NCI-H2029 (cell line): ENCODE measurements at regions not wholly inside any gene's neighbourhood (a gene's known extent, or its start where the extent isn't known, plus 50 kb on each side); places are given as distances from the start of the nearest gene placed in this dataset.
"Not testable (repeated sequence)": the region's sequence is repeated elsewhere in the genome, so short reads cannot be mapped to it uniquely, and the experiment has no call there.

ENCODE experiments used
- DNase-seq: peaks from one replicate; lab custom pipeline; 2025; lab: John Stamatoyannopoulos, UW

DNA sequence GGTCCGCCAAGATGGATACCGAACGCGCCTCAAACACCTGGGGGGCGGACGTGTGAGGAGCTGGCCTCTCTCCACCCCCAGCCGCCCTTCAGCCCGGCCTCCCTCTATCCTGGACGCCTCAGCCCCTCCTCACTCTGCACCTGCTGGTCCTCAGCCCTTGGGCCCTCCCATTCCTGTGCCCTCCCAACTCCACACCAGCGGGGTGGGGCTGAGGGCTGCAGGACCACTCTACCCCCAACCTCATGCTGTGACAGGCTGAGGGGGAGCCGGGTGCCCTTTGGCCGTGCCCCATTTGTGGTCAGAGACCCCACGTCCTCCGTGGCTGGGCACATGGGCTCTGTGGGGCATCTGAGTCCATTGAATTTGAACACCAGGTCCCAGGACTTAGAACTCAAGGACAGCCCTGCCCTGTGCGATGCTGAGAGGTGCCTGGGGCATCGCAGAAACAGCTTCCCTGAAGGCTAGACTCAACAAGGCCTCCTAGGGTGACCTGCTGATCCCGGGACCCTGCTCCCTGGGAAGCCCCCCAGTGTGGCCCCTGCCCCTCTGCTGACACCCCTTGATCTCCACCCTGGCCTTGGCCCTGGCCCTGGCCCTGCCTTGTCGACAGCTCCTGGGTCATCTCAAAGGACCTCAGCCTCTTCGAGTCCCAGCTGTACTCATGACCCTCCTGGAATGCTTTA is 82.0 kb upstream of the SFSWAP start:
- no peak for DNase-seq

DNA sequence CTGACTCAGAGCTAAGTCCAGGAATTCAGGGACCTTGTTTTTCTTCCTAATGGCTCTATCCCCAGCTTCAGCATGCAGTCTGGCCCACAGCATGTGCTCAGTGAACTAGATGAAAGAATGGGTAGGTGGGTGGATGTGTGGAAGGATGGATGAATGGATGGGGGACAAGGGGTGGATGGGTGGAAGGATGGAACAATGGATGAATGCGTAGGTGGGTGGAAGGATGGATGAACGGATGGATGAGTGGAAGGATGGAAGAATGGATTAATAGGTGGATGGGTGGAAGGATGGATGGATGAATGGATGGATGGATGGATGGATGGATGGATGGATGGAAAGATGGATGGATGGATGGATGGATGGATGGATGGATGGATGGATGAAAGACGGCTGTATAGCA is 79.7 kb upstream of the SFSWAP start:
- DNase-seq = no peak

DNA sequence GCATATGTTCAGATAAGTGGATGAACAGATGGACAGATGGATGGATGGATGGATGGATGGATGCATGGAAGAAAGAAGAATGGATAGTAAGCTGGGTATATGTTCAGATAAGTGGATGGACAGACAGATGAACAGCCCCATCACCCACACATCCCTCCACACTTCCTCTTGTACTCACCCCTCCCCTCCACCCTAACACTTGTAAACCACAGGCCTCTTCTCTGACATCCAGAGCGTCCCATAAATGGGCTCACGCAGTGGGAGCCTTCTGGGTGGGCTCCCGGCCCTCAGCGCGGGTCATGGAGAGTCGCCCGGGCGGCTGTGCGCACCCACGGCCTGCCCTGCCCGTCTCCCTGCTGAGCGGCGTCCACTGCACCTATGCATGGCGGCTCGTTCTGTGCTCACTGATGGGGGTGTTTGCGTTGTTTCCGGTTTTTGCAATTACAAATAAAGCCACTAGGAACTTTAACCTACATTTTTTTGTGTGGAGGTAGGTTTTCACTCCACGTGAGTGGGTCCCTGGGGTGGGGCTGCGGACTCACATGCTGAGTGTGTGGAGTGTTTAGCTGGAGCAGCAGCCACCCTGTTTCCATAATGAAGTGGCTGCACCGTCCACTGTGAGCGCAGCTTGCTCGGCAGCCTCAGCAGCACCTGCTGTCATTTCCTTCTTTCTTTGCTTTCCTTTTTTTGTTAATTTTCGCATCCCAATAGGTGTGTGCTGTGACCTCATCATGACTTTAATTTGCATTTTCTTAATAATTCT is 78.8 kb upstream of the SFSWAP start:
- DNase-seq = not testable (repeated sequence)

DNA sequence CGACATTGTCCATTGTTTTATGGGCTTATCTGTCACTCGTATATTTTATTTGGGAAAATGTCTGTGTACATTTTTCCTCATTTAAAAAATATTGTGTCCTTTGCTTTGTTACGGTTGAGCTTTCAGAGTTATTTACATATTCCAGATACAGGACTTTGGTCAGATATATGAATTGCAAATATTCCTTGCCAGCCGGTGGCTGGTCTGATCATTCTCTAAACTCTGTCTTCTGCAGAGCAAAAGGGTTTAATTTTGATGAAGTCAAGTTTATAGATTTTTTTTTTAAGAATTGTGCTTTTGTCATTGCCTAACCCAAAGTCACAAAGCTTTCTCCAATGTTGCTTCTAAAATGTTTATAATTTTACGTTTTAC is 78.3 kb upstream of the SFSWAP start:
- DNase-seq = not testable (repeated sequence)

DNA sequence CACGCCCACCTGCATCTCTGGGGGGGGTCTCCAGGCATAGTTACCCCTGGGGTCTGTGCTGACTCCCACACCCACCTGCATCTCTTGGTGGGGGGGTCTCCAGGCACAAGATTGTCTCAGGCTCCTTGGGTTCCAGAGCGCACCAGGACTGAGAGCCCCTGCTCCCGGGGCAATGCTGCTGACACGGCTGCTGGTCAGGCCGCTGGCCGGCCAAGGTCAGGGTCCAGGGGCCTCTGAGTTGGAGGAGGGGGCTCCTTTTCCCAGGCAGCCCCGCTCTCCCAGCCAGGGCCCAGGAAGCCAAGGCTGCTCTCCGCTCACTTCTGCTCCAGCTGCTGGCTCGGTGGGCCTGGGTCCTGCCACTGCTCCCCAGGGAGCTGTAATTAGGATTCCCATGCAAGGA is 77.3 kb upstream of the SFSWAP start:
- not testable (repeated sequence) for DNase-seq

DNA sequence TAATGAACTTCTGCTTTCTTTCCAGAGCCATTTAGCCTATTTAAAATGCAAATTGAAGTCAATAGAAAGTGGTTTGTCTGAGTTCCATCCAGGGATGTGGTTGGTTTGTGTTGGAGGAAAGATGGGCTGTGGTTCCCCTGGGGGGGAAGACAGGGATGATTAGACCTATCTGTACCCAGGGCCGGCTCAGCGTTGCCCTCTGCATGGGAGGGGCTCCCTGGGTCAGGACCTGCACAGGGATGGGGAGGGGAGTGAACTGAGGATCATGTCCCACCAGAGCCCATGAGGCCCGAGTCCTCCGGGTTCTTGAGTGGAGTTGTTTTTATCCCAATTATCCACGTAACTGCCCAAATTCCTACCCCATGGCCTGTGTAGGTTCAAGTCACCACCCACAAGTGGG is 76.9 kb upstream of the SFSWAP start:
- no peak for DNase-seq

DNA sequence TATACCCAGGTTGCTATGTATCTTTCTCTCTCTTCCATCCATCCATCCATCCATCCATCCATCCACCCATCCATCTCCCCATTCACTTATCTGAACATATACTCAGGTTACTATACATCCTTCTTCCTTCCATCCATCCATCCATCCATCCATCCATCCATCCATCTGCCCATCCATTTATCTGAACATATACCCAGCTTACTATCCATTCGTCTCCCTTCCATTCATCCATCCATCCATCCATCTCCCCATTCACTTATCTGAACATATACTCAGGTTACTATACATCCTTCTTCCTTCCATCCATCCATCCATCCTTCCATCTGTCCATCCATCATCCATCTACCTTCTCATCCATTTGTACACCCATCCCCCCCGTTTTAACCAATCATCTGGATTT is 75.9 kb upstream of the SFSWAP start:
- DNase-seq = not testable (repeated sequence)

DNA sequence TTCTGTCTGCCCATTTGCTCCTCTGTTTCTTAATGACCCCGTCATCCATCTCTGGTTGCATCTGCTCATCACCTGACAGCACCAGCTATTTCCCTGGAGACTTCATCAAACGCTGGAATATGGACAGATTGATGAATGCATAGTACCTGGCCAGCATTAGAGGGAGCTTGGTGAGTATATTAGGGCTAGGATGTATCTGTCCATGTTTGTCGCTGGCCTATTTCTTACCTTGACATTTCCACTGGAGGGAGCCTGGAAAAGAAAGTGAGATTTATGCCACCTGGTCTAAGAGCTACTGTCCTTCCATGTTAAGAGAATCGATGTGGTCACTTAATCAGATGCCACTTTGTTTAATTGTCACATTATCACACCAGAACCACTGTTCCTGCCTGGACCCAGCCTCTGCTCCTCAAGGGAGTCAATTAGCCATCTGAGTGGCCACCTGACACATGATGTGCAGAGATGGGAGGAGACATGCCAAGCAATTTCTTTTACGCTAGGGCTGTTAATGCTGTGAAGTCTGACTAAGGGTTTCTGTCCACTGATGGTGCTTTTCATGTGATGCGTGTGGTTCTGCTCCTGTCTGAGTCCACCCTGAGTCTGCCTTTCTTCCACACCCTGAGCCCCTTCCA is 75.3 kb upstream of the SFSWAP start:
- DNase-seq = no peak

DNA sequence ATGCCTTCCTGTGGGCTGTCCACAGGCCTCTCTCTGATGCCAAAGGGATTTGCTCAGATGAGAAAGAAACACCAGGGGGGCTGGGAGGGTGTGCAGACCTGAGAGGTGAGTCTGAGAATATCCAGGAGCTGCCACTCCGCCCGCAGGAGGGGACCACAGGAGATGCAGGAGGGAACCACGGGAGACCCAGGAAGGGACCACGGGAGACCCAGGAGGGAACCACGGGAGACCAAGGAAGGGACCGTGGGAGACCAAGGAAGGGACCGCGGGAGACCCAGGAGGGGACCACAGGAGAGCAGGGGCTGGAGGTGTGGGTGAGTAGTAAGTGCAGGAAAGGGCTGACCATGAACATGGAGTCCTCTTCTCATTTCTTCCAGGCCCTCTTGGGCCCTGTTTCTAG is 74.6 kb upstream of the SFSWAP start:
- DNase-seq = no peak

DNA sequence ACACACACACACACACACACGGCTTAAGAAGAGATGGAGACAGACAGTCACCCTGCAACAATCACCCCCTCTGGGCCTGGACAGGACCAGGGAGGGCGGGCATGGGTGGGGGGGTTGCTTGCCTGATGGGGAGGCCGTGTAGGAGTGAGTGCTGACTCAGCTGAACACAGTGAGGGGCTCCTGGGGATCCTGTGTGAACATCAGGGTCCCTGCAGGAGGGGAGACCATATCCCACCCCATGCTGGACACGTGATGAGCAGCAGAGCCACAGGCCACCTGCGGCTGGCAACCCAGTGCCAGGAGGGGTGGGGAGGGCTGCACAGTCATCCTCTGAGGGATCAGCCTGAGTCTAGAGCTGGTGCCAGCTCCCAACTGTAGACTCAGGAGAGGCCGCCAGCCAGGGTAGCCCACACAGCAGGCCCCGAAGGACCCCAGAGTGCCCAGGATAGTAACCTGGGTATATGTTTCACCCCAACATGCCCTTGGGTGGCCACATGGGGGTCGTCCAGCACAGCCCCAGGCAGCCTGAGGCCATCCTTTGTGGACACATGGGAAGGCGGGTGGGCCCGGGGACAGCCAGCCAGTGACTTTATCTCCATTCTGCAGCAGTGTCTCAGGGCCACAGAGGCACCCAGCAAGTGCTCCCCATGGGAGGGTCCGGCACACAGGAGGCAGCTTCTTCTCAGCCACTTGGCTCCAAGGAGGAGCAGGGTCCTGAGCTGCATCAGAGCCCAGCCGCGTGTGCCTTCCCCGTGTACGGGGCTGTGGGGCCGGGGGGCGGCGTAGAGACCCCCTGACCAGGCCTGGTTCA is 73.7 kb upstream of the SFSWAP start:
- no peak for DNase-seq

DNA sequence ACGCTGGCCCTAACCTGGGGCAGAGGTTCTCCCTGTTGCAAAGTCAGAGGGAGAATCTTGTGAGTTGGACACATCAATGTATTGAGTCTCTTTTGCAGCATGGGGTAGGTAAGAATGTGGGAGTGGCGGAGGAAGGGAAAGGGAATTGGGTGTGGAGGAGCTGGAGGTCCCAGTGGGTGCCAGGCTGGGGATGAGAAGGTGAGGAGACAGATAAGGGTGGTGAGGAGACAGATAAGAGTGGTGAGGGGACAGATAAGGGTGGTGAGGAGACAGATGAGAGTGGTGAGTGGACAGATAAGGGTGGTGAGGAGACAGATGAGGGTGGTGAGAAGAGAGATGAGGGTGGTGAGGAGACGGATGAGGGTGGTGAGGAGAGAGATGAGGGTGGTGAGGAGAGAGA is 72.9 kb upstream of the SFSWAP start:
- no peak for DNase-seq

DNA sequence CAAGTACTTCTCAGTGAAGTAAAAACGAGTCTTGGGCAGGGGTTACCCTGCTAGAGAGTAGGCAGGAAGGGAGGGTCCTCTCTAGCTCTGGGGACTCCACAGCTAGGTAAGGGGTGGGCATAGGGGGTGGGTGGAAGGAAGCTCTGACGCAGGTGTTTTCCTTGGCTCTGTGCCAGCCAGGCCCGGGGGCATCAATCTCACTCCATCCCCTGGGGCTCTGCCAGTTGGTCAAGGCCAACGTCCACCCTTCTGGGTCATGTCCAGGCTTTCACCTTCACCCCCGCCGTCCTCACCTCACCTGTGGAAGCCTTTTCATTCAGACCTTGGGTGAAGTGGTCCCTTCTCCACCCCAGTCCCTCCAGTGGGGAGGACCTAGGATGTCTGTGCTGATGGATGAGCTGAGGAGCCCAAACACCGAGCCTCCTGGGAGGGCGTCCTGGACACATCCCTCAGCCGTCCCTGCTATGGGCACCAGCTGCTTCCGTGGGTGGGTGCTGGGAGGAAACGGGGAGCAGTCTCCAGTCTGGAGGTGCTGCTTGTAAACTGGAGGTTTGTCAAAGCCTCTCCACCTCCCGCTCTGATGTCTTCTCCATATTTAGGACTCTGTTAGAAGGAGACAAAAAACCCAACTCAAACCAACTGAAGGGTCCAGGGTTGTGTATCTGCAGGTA is 71.5 kb upstream of the SFSWAP start:
- DNase-seq = no peak

DNA sequence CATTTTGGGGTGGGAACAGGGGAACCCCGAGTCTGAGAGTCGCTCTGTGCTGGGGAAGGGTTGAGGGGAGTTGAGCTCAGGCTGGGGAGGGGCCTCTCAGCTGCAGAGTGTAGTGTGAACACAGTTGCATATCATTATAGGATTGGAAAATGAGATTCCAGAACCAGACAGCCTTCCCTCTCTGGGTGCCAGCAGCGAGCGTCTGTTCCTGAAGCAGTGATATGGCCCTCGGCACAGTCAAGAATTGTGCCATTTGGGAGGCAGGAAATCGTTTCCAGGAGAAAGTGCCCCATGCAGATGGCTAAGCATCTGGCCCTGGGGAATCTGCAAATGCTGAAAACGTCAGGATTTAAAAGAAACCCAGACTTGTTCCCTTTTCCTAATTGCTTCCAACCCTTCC is 70.4 kb upstream of the SFSWAP start:
- DNase-seq = no peak

DNA sequence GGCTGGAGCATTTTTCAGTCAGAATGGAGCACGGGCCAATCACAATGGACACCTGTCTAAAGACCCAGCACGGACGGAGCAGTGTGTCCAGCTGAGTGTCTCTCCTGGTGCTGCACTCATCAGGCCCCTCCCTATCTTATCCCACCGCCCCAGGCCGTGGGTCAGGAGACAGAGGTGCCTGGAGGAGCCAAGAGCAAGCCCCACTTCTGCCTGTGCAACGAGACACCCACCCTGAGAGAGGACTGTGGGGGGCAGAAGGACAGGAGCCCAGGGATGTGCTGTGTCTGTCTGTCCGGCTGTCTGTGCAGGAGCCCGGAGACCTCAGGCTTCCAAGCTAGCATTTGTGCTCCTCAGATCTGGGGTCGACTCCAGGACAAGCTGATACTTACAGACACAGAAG is 69.6 kb upstream of the SFSWAP start:
- no peak for DNase-seq

DNA sequence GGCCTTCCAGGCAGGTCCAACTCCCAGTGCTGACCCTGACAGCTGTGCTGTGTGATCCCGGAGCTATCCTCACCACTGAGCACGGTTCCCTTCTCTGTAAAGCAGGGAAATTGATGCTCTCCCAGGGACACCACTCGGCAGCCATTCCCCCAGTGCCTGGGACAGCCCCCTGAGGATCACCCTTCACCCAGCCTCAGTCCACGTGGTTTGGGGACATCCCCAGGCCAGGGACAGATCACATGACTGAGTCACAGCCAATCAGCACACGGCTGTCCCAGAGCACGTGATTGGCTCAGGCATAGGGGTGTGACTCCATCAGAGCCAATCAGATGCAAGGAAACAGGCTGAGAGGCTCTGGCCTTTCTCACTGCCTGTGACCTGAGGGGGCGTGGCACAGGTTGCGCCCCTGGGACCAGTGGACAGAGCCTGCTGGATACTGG is 68.8 kb upstream of the SFSWAP start:
- DNase-seq = no peak

DNA sequence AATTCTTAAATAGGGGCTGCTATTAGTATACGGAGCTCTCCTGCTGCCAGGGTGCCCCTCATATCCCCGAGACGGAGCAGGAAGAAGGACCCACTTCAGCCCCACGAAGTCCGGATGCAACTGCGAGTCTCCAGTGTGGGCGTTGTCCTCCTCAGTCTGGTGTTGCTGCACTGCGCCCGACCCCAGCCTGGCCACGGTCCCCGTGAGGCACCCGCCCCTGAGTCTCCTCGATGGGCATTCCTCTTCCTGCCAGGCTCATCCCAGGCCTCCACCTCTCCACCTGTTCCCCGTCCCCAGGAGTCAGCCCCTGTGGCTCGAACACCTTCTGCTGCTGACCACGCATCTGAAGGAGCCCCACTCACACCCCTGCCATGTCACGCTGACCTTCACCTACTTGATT is 68.1 kb upstream of the SFSWAP start:
- no peak for DNase-seq

DNA sequence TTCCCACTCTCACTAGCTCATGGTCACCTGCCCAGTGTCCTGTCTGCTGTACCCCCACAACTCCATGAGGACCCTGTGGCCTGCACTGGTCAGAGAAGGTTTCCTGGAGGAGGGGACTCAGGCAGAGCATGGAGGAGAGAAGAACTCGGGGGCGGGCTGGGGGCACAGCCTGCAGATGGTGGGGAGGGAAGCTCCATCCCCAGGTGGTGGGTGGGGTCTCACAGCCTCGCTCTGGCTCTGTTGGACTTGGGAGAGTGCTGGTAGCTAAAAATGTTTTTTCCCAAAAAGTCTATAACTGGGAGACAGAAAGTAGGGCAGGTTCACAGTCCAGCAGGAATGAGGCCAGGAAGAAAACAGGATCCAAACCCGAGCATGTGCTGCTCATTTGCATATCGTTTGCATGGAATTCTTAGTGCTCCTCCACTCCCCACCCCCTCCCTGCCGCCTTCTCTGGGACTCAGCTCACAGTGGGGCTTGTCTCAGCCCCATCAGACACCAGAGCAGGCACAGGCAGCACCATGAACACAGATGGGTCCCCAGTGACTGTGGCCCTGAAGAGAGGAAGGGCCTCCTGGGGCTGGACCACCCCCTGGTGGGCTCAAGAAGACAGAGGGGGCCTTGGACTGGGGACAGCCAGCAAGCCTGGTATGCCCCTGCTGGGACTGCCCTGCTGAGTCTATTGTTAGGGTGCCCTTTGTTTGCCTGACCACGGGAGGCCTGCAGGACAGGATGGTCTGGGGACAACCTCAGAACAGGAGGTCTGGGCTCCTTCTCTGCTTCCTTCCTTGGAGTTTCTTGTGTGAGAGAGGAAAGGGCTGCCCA is 67.0 kb upstream of the SFSWAP start:
- no peak for DNase-seq

DNA sequence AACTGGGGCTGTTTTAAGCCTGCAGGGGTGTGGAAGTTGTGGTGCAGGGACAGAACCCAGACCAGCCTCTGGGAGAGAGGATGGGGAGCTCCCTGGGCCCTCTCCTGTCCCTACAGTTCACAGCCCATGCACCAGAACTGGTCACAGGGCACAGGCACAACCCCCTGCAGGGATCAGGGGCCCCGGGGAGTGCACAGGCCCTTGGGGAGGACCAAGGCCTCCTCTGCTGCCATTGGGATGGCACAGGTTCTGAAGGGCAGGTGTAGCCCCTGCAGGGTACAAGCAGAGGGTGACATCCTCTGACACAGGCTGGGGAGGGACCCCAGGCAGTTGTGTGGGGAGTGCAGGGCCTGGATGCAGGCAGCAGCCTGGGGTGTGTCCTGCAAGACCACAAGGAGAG is 66.4 kb upstream of the SFSWAP start:
- no peak for DNase-seq

DNA sequence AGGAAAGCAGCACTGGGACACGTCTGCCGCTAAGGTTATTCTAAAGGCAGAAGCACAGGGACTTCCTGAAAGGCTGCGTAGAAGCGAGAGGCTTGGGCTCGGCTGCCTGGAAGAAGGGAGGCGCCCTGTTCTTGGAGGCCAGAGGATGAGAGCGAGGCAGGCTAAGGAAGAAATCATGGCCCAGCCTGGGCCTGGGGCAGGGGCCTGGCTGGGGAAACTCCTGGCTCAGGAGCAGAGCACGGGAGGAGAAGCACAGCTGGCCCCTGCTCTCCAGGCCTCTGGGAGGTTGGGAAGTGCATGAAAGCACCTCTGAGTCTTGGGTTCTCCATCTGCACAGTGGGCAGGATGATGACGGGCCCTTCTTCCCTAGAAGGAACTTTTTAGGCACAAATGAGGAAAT is 66.0 kb upstream of the SFSWAP start:
- not testable (repeated sequence) for DNase-seq

DNA sequence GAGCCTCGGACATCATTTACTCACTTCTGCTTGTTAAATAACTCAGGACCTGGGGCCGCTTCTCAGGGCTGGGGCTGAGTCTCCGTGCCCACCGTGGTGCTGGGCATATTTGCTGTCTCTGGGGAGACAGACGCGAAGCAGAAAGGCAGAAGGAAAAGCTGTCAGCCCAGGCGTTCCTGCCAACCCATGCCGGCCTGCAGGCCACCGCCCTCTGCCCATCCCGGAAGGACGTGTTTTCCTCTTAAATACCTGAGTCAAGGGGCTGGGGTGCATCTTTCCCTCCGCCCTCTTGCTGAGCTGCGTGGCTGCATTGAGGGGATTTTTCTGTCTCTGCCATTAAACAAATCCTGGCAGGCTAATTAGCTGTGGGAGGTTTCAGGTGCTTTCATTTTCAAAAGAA is 65.3 kb upstream of the SFSWAP start:
- DNase-seq = not testable (repeated sequence)

DNA sequence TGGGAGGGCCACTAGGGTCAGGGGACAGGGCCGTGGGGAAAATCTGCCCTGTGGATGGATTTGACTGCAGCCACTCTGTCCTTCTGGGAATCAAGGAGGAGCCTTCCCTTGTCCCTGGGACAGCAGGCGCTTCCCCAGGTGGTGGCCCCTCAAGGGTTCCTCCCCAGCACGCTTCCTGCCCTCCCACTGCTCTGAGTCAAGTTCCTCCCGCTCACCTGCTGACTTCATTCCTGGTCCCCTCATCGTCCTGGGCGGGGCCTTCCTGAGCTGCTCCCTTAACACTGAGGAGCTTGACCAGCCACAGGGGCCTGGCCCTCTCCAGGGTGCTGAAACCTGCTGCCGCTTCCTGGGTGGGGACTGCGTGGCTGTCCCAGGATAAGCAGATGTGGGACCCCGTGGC is 64.4 kb upstream of the SFSWAP start:
- not testable (repeated sequence) for DNase-seq
